RWPE2 (cell line): ENCODE measurements at regions not wholly inside any gene's neighbourhood (a gene's known extent, or its start where the extent isn't known, plus 50 kb on each side); places are given as distances from the start of the nearest gene placed in this dataset.
A peak's percentile ranks its signal among the peaks of the same experiment; 100 is the strongest.

ENCODE experiments used
- ATAC-seq: fragments of 200-7000 bp; cut with Tn5 transposase; 3 replicates; pipeline ENCODE4 v1.9.1; 2021; ENCODE audit warnings: low read depth
- DNase-seq: peaks from one replicate; pipeline ENCODE4 v3.0.0-alpha.2; 2020; ENCODE audit warnings: low spot score
- H3K27ac ChIP-seq: fragments of 450-650 bp; 2 replicates; pipeline ENCODE4 v1.5.1; 2017; ENCODE audit warnings: mild to moderate bottlenecking; ENCODE audit not compliant: poor library complexity, severe bottlenecking
- H3K27me3 ChIP-seq: fragments of 250-450 bp; sonication (Bioruptor Pico); 2 replicates; pipeline ENCODE4 v1.5.1; 2021; ENCODE audit warnings: mild to moderate bottlenecking, moderate library complexity; ENCODE audit not compliant: insufficient read depth, poor library complexity, severe bottlenecking
- H3K36me3 ChIP-seq: fragments of 250-450 bp; sonication (Bioruptor Pico); 2 replicates; pipeline ENCODE4 v1.5.1; 2020; ENCODE audit warnings: low read depth, mild to moderate bottlenecking, moderate library complexity
- H3K4me1 ChIP-seq: fragments of 250-450 bp; sonication (Bioruptor Pico); 2 replicates; pipeline ENCODE4 v1.5.1; 2021; ENCODE audit warnings: mild to moderate bottlenecking, moderate library complexity; ENCODE audit not compliant: insufficient read depth, poor library complexity, severe bottlenecking
- H3K4me3 ChIP-seq: fragments of 250-450 bp; sonication (Bioruptor Pico); 2 replicates; pipeline ENCODE4 v1.5.1; 2021; ENCODE audit warnings: mild to moderate bottlenecking, moderate library complexity; ENCODE audit not compliant: severe bottlenecking
- H3K9me3 ChIP-seq: fragments of 250-450 bp; sonication (Bioruptor Pico); 2 replicates; pipeline ENCODE4 v1.5.1; 2021; ENCODE audit warnings: mild to moderate bottlenecking, moderate library complexity; ENCODE audit not compliant: severe bottlenecking
- CTCF ChIP-seq: fragments of 450-650 bp; IDR thresholded peaks from one replicate; pipeline ENCODE4 v1.5.1; 2017; ENCODE audit warnings: mild to moderate bottlenecking, moderate library complexity; ENCODE audit not compliant: poor library complexity, severe bottlenecking

- Histone ChIP-seq H3K27ac (no peak overlapping the region), H3K9me3 (no peaks in the 10 kb centered on the region), H3K4me1 (no peaks in the 10 kb centered on the region), H3K4me3 (no peak overlapping the region), H3K27me3 (peaks cover under 1% of the 10 kb centered on the region), H3K36me3 (no peaks in the 10 kb centered on the region)
- no peak for ATAC-seq
- DNase-seq = no peak
- no peak for TF ChIP-seq CTCF
Measured at GRCh38 chr20:39132511-39132910, 170.4 kb downstream of the DHX35 start.

- DNase-seq (no peak), ATAC-seq (no peak)
- Histone ChIP-seq H3K4me3 (no peak overlapping the region), H3K27ac (no peak overlapping the region), H3K9me3 (no peaks in the 10 kb centered on the region), H3K36me3 (no peaks in the 10 kb centered on the region), H3K4me1 (no peaks in the 10 kb centered on the region), H3K27me3 (no peaks in the 10 kb centered on the region)
- no peak for TF ChIP-seq CTCF
Measured at GRCh38 chr20:39132093-39132492, 169.9 kb downstream of the DHX35 start.

GRCh38 chr20:39130627-39131026 lies 168.5 kb downstream of the DHX35 start:
- Histone ChIP-seq H3K4me3 (no peak overlapping the region), H3K27ac (no peak overlapping the region), H3K9me3 (no peaks in the 10 kb centered on the region), H3K4me1 (no peaks in the 10 kb centered on the region), H3K27me3 (no peaks in the 10 kb centered on the region), H3K36me3 (no peaks in the 10 kb centered on the region)
- TF ChIP-seq CTCF = no peak
- DNase-seq = no peak
- no peak for ATAC-seq

GRCh38 chr20:39129523-39129922 lies 167.4 kb downstream of the DHX35 start:
- Histone ChIP-seq H3K4me3 (no peak overlapping the region), H3K27ac (no peak overlapping the region), H3K36me3 (no peaks in the 10 kb centered on the region), H3K27me3 (no peaks in the 10 kb centered on the region), H3K4me1 (no peaks in the 10 kb centered on the region), H3K9me3 (no peaks in the 10 kb centered on the region)
- DNase-seq (no peak), ATAC-seq (no peak)
- TF ChIP-seq CTCF = no peak

- H3K27ac ChIP-seq = no peak overlapping the region
- no peaks in the 10 kb centered on the region for H3K9me3 ChIP-seq
- TF ChIP-seq CTCF = no peak
- peaks cover 8% of the 10 kb centered on the region for H3K4me1 ChIP-seq
- peak; percentile 94 for ATAC-seq
- no peaks in the 10 kb centered on the region for H3K36me3 ChIP-seq
- no peak overlapping the region for H3K4me3 ChIP-seq
- H3K27me3 ChIP-seq = no peaks in the 10 kb centered on the region
- DNase-seq = peak; percentile 87
Measured at GRCh38 chr20:39124064-39124463, 161.9 kb downstream of the DHX35 start.
